ENCODE measurements at regions not wholly inside any gene's neighbourhood (a gene's known extent, or its start where the extent isn't known, plus 50 kb on each side); places are given as distances from the start of the nearest gene placed in this dataset.

DNA sequence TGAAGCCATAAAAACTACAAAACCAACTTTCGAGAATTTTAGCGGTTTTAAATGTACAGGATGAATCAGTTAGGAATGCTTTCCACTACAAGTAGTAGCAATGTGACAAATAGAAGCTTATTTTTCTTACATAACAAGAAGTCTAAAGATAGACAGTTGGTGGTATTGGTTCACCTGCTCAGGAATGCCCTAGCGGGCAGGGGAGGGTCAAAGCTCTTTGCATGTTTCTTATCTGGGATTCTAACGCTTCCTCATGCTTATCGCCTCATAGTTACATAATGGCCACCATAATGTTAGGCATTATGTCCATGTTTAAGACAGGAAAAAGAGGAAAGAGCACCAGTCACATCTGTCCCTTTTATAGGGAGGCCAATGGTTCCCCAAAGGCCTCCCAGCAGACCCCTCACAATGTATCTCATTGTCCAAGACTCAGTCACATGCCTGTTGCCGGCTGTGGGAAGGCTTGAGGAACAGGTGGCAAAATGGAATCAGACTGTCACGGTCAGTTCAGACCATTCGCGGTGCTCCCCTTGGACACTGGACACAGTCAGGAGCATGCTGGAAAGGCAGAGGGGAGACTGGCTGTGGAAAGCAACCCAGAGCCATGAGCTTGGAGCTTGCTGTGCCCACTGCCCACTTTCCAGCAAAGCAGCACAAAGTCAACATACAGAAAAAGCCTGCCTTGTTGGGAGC lies 69.4 kb upstream of the ODC1 start:
- H3K27ac ChIP-seq (ENCODE audit: insufficient read depth, low read depth, low read length) = no peak overlapping the region
- FAIRE-seq (no peak), DNase-seq (ENCODE audit: low read depth, low spot score) (no peak)
- no peaks in the 10 kb centered on the region for H3K27me3 ChIP-seq (ENCODE audit: control insufficient read depth in 2 of 2, insufficient read depth in 2 of 2, low read length in 2 of 2)
- H3K9me3 ChIP-seq (replicated peaks; ENCODE audit: control insufficient read depth, insufficient read depth, low read length) = no peaks in the 10 kb centered on the region
- no TSS peak for BruUV-seq (replicated peaks)
- TF ChIP-seq JUN (IDR thresholded peaks at IDR 0.05; ENCODE audit: borderline replicate concordance, insufficient read depth, insufficient read length, low read depth) = no peak
- no peak for TF ChIP-seq GATA2 (IDR thresholded peaks at IDR 0.05; ENCODE audit: insufficient read depth, insufficient read length, low read depth, low read length)
- TF ChIP-seq MAX (IDR thresholded peaks at IDR 0.05; ENCODE audit: insufficient read depth, insufficient read length) = no peak
- no peak for TF ChIP-seq POLR2A (IDR thresholded peaks at IDR 0.05; ENCODE audit: low read depth, low read length)
- TF ChIP-seq, protein P1, sequence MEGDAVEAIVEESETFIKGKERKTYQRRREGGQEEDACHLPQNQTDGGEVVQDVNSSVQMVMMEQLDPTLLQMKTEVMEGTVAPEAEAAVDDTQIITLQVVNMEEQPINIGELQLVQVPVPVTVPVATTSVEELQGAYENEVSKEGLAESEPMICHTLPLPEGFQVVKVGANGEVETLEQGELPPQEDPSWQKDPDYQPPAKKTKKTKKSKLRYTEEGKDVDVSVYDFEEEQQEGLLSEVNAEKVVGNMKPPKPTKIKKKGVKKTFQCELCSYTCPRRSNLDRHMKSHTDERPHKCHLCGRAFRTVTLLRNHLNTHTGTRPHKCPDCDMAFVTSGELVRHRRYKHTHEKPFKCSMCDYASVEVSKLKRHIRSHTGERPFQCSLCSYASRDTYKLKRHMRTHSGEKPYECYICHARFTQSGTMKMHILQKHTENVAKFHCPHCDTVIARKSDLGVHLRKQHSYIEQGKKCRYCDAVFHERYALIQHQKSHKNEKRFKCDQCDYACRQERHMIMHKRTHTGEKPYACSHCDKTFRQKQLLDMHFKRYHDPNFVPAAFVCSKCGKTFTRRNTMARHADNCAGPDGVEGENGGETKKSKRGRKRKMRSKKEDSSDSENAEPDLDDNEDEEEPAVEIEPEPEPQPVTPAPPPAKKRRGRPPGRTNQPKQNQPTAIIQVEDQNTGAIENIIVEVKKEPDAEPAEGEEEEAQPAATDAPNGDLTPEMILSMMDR (IDR thresholded peaks at IDR 0.05; ENCODE audit: extremely low read depth in 1 of 2, insufficient read depth in 1 of 2, low read depth in 1 of 2, low read length in 2 of 2) = no peak
- TF ChIP-seq EZH2 (IDR thresholded peaks at IDR 0.05; ENCODE audit: borderline replicate concordance, low read depth, low read length, severe bottlenecking) = no peak
- no peak for TF ChIP-seq FOS (IDR thresholded peaks at IDR 0.05; ENCODE audit: borderline replicate concordance, insufficient read depth, low read length)
- TF ChIP-seq POLR2AphosphoS5 (IDR thresholded peaks at IDR 0.05; ENCODE audit: insufficient read depth, low read depth, low read length) = no peak
- TF ChIP-seq MYC (IDR thresholded peaks at IDR 0.05; ENCODE audit: low read depth, low read length) = no peak
- H3K9me1 ChIP-seq (replicated peaks; ENCODE audit: control insufficient read depth, extremely low read depth, insufficient read depth, low read length) = no peaks in the 10 kb centered on the region
- no peaks in the 10 kb centered on the region for H4K20me1 ChIP-seq (replicated peaks; ENCODE audit: control insufficient read depth, extremely low read depth, insufficient read depth, low read length)
- no peak overlapping the region for H3K4me3 ChIP-seq (replicated peaks in 1 of 3; ENCODE audit: insufficient read depth in 1 of 3, low read depth in 1 of 3, low read length in 3 of 3)
- H2AFZ ChIP-seq (ENCODE audit: low read depth, low read length) = no peak overlapping the region
- H3K79me2 ChIP-seq (ENCODE audit: control insufficient read depth, insufficient read depth, low read length) = no peaks in the 10 kb centered on the region
- no peaks in the 10 kb centered on the region for H3K36me3 ChIP-seq (ENCODE audit: control insufficient read depth in 2 of 2, extremely low read depth in 1 of 2, insufficient read depth in 2 of 2, low read length in 2 of 2)
- no peaks in the 10 kb centered on the region for H3K4me1 ChIP-seq (ENCODE audit: control insufficient read depth, extremely low read depth, insufficient read depth, low read length)
- no peak overlapping the region for H3K9ac ChIP-seq (replicated peaks; ENCODE audit: extremely low read depth, insufficient read depth, low read length)
- POLR2A ChIA-PET = no interaction called here
- intact Hi-C loops (cut with micrococcal nuclease) = no loop called here
- no peak overlapping the region for H3K4me2 ChIP-seq (ENCODE audit: insufficient read depth, low read length)
- dilution Hi-C loops (cut with MboI; ENCODE audit: extremely low pct_ligation_motif_present, low sequenced_read_pairs) = no loop called here
- CTCF ChIA-PET = no interaction called here
